K562 (cell line): ENCODE measurements at regions not wholly inside any gene's neighbourhood (a gene's known extent, or its start where the extent isn't known, plus 50 kb on each side); places are given as distances from the start of the nearest gene placed in this dataset.

ENCODE experiments used
- ATAC-seq: fragments of 200-7000 bp; cut with Tn5 transposase; 3 replicates; pipeline ENCODE4 v1.9.1; 2020; ENCODE audit warnings: moderate library complexity
- BruUV-seq: library from RNA; stranded (reverse); fragments of 400-500 nt; replicated peaks from 2 replicates; lab custom pipeline; 2021; lab: Mats Ljungman, UMichigan
- CTCF ChIA-PET: fragments of 300-600 bp; formaldehyde crosslinking; extraction: SDS; loops from one replicate; lab custom pipeline; 2021; ENCODE audit warnings: low intra/inter-chr PET ratio; lab: Yijun Ruan, JAX
- POLR2A ChIA-PET: fragments of 300-600, 350-650 bp; sonication (Branson Sonifier 250); formaldehyde crosslinking; extraction: SDS; loops from one replicate; lab custom pipeline; 2021; ENCODE audit warnings: antibody characterized with exemption, inconsistent platforms; lab: Yijun Ruan, JAX
- DNase-seq, 4 experiments: peaks; one replicate each; pipeline versions ENCODE4 v3.0.0 to v3.0.0-alpha.2; 2011 to 2018; ENCODE audit warnings: low spot score in 3 of 4, mixed read lengths in 3 of 4; ENCODE audit errors: extremely low read depth in 1 of 4
- FAIRE-seq: peaks from 2 replicates; lab custom pipeline; 2011; peaks lifted over from hg19 to GRCh38; lab: Jason Lieb, UNC
- H2AFZ ChIP-seq: 2 replicates; pipeline ENCODE4 v1.6.0; 2011; ENCODE audit warnings: low read depth, low read length, control low read depth, inconsistent platforms
- H3K27ac ChIP-seq: fragments of 200-600 bp; 3 replicates; pipeline ENCODE4 v1.8.0; 2011; ENCODE audit warnings: low read depth, mild to moderate bottlenecking, control low read depth, inconsistent platforms, low read length, moderate library complexity, mixed read lengths; ENCODE audit errors: extremely low read depth
- H3K27me3 ChIP-seq, 2 experiments: fragments of 300-600 bp in 1 of 2; 2 replicates in 1 of 2; 3 replicates in 1 of 2; pipeline versions ENCODE4 v1.6.0 to v1.8.0; 2011; ENCODE audit warnings: inconsistent platforms in 2 of 2, low read length in 2 of 2, mild to moderate bottlenecking in 1 of 2, mixed read lengths in 1 of 2, moderate library complexity in 1 of 2; ENCODE audit not compliant: control insufficient read depth in 2 of 2, insufficient read depth in 2 of 2
- H3K36me3 ChIP-seq: fragments of 300-600 bp; 3 replicates; pipeline ENCODE4 v1.8.0; 2011; ENCODE audit warnings: mild to moderate bottlenecking, low read length, inconsistent platforms; ENCODE audit not compliant: control insufficient read depth, insufficient read depth
- H3K4me1 ChIP-seq, 2 experiments: fragments of 200-600 bp in 1 of 2; replicated peaks in 1 of 2; 2 replicates in 1 of 2; 3 replicates in 1 of 2; pipeline versions ENCODE4 v1.5.1 to v1.8.0; 2011; ENCODE audit warnings: inconsistent platforms in 2 of 2, low read length in 2 of 2, mild to moderate bottlenecking in 1 of 2, mixed read lengths in 1 of 2, moderate library complexity in 1 of 2; ENCODE audit not compliant: control insufficient read depth in 2 of 2, insufficient read depth in 2 of 2
- H3K4me2 ChIP-seq: 2 replicates; pipeline ENCODE4 v1.6.1; 2011; ENCODE audit warnings: low read length, control low read depth, inconsistent platforms, mixed read lengths; ENCODE audit not compliant: insufficient read depth
- H3K4me3 ChIP-seq: fragments of 200-600 bp; sonication (generic), shearing (Covaris generic); 2 replicates; pipeline ENCODE4 v1.5.1; 2016; ENCODE audit warnings: control low read depth, inconsistent platforms
- H3K79me2 ChIP-seq: fragments of 200-600 bp; 3 replicates; pipeline ENCODE4 v1.8.0; 2011; ENCODE audit warnings: low read length, inconsistent platforms; ENCODE audit not compliant: control insufficient read depth, insufficient read depth
- H3K9ac ChIP-seq, 2 experiments: 2 replicates each; pipeline versions ENCODE4 v1.6.0 to v1.6.1; 2011; ENCODE audit warnings: low read depth in 2 of 2, low read length in 2 of 2, control low read depth in 1 of 2, inconsistent platforms in 1 of 2, mild to moderate bottlenecking in 1 of 2, mixed read lengths in 1 of 2; ENCODE audit not compliant: insufficient read depth in 1 of 2
- H3K9me1 ChIP-seq: one replicate; pipeline ENCODE4 v1.6.0; 2011; ENCODE audit warnings: inconsistent platforms, mild to moderate bottlenecking, low read length, moderate library complexity; ENCODE audit not compliant: control insufficient read depth, insufficient read depth
- H3K9me3 ChIP-seq: replicated peaks from 2 replicates; pipeline ENCODE4 v1.5.1; 2011; ENCODE audit warnings: low read depth, low read length, inconsistent platforms; ENCODE audit not compliant: control insufficient read depth, insufficient read depth
- H4K20me1 ChIP-seq: replicated peaks from 2 replicates; pipeline ENCODE4 v1.6.1; 2011; ENCODE audit warnings: low read length, inconsistent platforms, mixed read lengths; ENCODE audit not compliant: control insufficient read depth, insufficient read depth
- ARID4B ChIP-seq: sonication (generic); formaldehyde crosslinking; IDR thresholded peaks from 2 replicates; pipeline ENCODE4 v1.8.0; 2022; ENCODE audit warnings: mild to moderate bottlenecking, missing genetic modification reagents
- JUNB ChIP-seq: fragments of 450-650 bp; formaldehyde crosslinking; conservative IDR thresholded peaks from 2 replicates; pipeline ENCODE4 v1.4.0; 2020; ENCODE audit warnings: mild to moderate bottlenecking
- MBD2 ChIP-seq: sonication (generic); IDR thresholded peaks from 2 replicates; pipeline ENCODE4 v1.6.1; 2016; ENCODE audit warnings: low read depth, borderline replicate concordance
- NCOA2 ChIP-seq, 2 experiments: fragments of 450-650 bp; IDR thresholded peaks; 2 replicates each; pipeline ENCODE4 v1.6.1; 2018; ENCODE audit warnings: mild to moderate bottlenecking in 2 of 2, moderate library complexity in 1 of 2; ENCODE audit not compliant: partially characterized antibody in 2 of 2
- NCOA4 ChIP-seq: fragments of 450-650 bp; IDR thresholded peaks from 2 replicates; pipeline ENCODE4 v1.6.1; 2018; ENCODE audit warnings: mild to moderate bottlenecking; ENCODE audit not compliant: partially characterized antibody
- NR2C1 ChIP-seq, 2 experiments: fragments of 450-650 bp; IDR thresholded peaks; 2 replicates each; pipeline ENCODE4 v1.6.1; 2017; ENCODE audit warnings: mild to moderate bottlenecking in 2 of 2, antibody characterized with exemption in 1 of 2, inconsistent platforms in 1 of 2, missing compliant biosample characterization in 1 of 2, missing genetic modification characterization in 1 of 2
- TBL1XR1 ChIP-seq, 2 experiments: IDR thresholded peaks; 2 replicates each; pipeline ENCODE4 v1.6.1; 2012; ENCODE audit warnings: improper control_type of control experiment in 2 of 2, low read length in 2 of 2, mild to moderate bottlenecking in 1 of 2
- ZBTB17 ChIP-seq: fragments of 450-650 bp; formaldehyde crosslinking; IDR thresholded peaks from 2 replicates; pipeline ENCODE4 v1.4.0; 2020; ENCODE audit warnings: mild to moderate bottlenecking
- ZNF140 ChIP-seq: fragments of 250-450 bp; sonication (Bioruptor Pico); IDR thresholded peaks from 2 replicates; pipeline ENCODE4 v1.8.0; 2021; ENCODE audit warnings: moderate library complexity, mild to moderate bottlenecking, inconsistent platforms
- ZNF507 ChIP-seq: conservative IDR thresholded peaks from 2 replicates; pipeline ENCODE4 v1.6.1; 2017; ENCODE audit warnings: missing genetic modification characterization, missing compliant biosample characterization
- ZNF583 ChIP-seq: fragments of 250-450 bp; sonication (Bioruptor Pico); IDR thresholded peaks from 2 replicates; pipeline ENCODE4 v1.4.0; 2020
- ZNF77 ChIP-seq: fragments of 250-450 bp; sonication (Bioruptor Pico); IDR thresholded peaks from 2 replicates; pipeline ENCODE4 v1.5.0; 2020
- WGBS: fragments of 100-300 bp; shearing (Covaris generic); methylation state at CpG from one replicate; pipeline ENCODE4 v1.1.6; 2016; ENCODE audit warnings: low coverage, mixed read lengths; ENCODE audit not compliant: insufficient coverage; ENCODE audit errors: missing lambda C conversion rate; 5-methylcytosine and 5-hydroxymethylcytosine counted together
- in situ Hi-C: fragments of 300-500 bp; cut with MboI; formaldehyde crosslinking; loops from 4 replicates; pipeline ENCODE4 v1.15.0; 2018; ENCODE audit warnings: inconsistent platforms, mixed read lengths
- intact Hi-C: fragments of 100-400 bp; cut with micrococcal nuclease; formaldehyde crosslinking; loops from 2 replicates; pipeline ENCODE4 v1.14.2; 2022

DNA sequence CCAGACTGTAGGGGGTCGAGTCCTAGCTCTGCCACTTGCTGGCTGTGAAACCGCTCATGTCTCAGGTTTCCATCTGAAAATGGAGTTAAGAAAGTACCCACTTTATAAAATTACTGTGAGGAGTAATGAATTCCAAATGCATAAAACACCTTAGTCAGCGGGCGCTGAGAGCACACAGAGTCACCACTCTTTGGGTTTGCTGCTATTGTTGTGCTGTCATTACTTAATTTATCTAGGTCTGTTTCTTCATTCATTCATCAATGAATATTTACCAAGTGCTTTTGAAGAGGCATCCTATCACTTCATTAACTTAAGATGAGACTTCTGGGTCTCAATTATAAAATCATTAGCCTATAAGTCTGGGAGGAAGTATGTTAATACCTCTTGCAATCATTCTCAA, 317.3 kb downstream of the FBXW7 start:
- H3K9ac ChIP-seq, result no peak overlapping the region
- H2AFZ ChIP-seq, result no peak overlapping the region
- no peak overlapping the region for H3K27ac ChIP-seq
- no peak for FAIRE-seq
- TF ChIP-seq ZNF77 (CRISPR knock-in tag) (no peak), TBL1XR1 (IDR thresholded peaks at IDR 0.05; ENCODE audit: low read length in 2 of 2) (no peak), ZNF140 (CRISPR knock-in tag) (no peak), JUNB (no peak), NCOA2 (IDR thresholded peaks at IDR 0.05; ENCODE audit: partially characterized antibody in 2 of 2) (no peak), NR2C1 (IDR thresholded peaks at IDR 0.05) (no peak), NR2C1 (tag; IDR thresholded peaks at IDR 0.05) (no peak), ZNF507 (tag) (no peak), MBD2 (no peak), ARID4B (no peak), ZBTB17 (CRISPR knock-in tag) (no peak), NCOA4 (no peak), ZNF583 (CRISPR knock-in tag) (no peak)
- TF ChIP-seq, all 486 proteins: peak for 0
- Histone ChIP-seq H3K4me3 (no peak overlapping the region), H3K79me2 (no peaks in the 10 kb centered on the region), H3K4me1 (no peaks in the 10 kb centered on the region), H4K20me1 (no peaks in the 10 kb centered on the region; the same call in 1 of the 2 replicates), H3K9me1 (no peaks in the 10 kb centered on the region), H3K27me3 (peaks cover 0 to 5% of the 10 kb centered on the region in 2 experiments; a peak in 2 of 5 replicates), H3K36me3 (no peaks in the 10 kb centered on the region), H3K4me2 (no peak overlapping the region), H3K9me3 (no peaks in the 10 kb centered on the region)
- ChIA-PET POLR2A (no interaction called here), CTCF (no interaction called here)
- no peak for ATAC-seq
- 2% methylated on average over 4 of the region's 4 CpGs for WGBS
- BruUV-seq, result no TSS peak
- no peak for DNase-seq
- in situ Hi-C loops (no loop called here), intact Hi-C loops (no loop called here)
